Limb (tissue), 2 donors: ENCODE measurements at regions not wholly inside any gene's neighbourhood (a gene's known extent, or its start where the extent isn't known, plus 50 kb on each side); places are given as distances from the start of the nearest gene placed in this dataset.
"Not testable (repeated sequence)": the region's sequence is repeated elsewhere in the genome, so short reads cannot be mapped to it uniquely, and the experiment has no call there.

ENCODE experiments used
- DNase-seq, 2 donors: peaks; one replicate each; pipeline ENCODE4 v3.0.0-alpha.2; 2016; ENCODE audit errors: extremely low spot score in 2 of 2

GRCh38 chr14:19345298-19345911 is 88.7 kb downstream of the POTEG start:
- not testable (repeated sequence) for DNase-seq

DNA sequence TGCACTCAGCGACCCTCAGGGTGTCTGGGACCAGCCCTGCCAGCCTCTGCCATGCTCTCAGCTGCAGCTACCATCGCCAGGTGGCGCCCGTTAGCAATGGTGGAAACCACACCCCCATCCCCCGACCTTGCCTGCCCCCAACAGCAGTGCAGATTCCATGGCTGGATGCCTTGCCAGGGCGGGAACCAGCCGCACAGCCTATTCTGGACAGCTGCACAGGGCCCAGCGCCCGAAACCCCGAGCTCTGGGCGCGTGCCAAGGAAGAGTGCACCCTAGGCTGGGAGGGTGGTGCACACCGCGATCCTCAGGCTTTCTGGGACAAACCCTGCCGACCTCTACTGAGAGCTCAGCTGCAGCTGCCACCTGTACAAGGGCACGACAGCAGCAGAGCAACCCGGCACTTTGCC is 88.1 kb downstream of the POTEG start:
- not testable (repeated sequence) for DNase-seq

DNA sequence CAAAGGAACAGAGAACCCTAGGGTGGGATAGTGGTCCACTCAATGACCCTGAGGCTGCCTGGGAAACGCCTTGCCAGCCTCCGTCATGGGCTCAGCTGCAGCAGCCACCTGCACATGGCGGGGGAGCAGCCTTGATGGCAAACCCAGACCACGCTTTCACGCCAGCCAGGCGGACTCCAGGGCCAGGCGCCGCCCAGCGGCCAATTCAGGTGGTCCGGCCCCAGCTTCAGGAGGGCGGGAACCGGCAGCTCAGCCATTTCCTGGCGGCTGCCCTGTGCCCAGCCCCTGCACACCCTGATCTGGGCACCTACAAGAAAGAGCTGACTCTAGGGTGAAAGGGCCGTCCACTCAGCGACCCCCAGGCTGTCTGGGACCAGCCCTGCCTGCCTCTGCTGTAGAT is 87.5 kb downstream of the POTEG start:
- DNase-seq = not testable (repeated sequence)

DNA sequence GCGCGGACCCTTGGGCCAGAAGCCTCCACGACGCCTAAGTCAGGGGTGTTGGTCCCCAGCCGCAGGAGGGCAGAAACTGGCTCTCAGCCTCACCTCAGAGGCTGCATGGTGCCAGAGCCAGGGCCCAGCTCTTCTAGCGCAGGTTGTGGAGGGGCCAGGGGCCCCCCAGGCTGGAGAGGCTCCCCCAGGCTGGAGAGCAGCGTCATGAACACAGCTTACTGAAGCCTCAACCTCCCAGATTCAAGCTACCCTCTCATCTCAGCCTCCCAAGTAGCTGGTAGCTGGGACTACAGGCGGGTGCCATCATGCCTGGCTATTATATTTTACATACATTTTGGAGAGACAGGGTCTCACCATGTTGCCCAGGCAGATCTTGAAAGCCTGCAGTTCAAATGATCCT is 87.0 kb downstream of the POTEG start:
- DNase-seq = not testable (repeated sequence)
